ENCODE measurements at regions not wholly inside any gene's neighbourhood (a gene's known extent, or its start where the extent isn't known, plus 50 kb on each side); places are given as distances from the start of the nearest gene placed in this dataset.

- TF ChIP-seq CTCF (IDR thresholded peaks at IDR 0.05) (no peak), POLR2A (IDR thresholded peaks at IDR 0.05) (no peak)
Observed at GRCh38 chr5:15056988-15057592, 185.5 kb upstream of the ANKH start.
